ENCODE measurements at regions not wholly inside any gene's neighbourhood (a gene's known extent, or its start where the extent isn't known, plus 50 kb on each side); places are given as distances from the start of the nearest gene placed in this dataset.

DNA sequence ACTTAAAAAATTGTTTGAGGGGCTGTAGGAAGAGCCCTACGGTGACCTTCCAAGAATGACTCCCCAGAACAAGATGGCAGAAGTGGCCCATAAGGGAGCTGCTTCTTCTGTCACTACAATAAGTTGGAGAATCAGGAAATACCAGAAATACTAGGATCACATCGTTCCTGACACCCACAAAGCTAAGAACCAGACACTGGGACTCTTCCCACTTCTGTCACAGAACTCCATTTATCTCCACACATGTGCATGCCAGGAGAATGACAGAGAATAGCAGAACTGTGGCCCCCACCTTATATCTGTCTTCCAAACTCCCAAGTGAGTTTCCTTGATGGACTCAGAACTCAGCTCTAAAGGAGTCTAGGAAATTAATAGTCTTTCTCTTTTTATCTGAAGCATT lies 54.6 kb upstream of the UBR2 start:
- TF ChIP-seq JUNB (IDR thresholded peaks at IDR 0.05; ENCODE audit: unreplicated experiment) (no peak), POLR2AphosphoS5 (IDR thresholded peaks at IDR 0.05; ENCODE audit: low read depth) (no peak), EZH2 (IDR thresholded peaks at IDR 0.05; ENCODE audit: low read depth, unreplicated experiment) (no peak), EZH2phosphoT487 (IDR thresholded peaks at IDR 0.05; ENCODE audit: unreplicated experiment) (no peak), ZNF114 (CRISPR knock-in tag; IDR thresholded peaks at IDR 0.05) (no peak), CREB1 (CRISPR knock-in tag; IDR thresholded peaks at IDR 0.05; ENCODE audit: low read depth) (no peak), NANOG (IDR thresholded peaks at IDR 0.05; ENCODE audit: borderline replicate concordance) (no peak)
- TF ChIP-seq, protein P1, sequence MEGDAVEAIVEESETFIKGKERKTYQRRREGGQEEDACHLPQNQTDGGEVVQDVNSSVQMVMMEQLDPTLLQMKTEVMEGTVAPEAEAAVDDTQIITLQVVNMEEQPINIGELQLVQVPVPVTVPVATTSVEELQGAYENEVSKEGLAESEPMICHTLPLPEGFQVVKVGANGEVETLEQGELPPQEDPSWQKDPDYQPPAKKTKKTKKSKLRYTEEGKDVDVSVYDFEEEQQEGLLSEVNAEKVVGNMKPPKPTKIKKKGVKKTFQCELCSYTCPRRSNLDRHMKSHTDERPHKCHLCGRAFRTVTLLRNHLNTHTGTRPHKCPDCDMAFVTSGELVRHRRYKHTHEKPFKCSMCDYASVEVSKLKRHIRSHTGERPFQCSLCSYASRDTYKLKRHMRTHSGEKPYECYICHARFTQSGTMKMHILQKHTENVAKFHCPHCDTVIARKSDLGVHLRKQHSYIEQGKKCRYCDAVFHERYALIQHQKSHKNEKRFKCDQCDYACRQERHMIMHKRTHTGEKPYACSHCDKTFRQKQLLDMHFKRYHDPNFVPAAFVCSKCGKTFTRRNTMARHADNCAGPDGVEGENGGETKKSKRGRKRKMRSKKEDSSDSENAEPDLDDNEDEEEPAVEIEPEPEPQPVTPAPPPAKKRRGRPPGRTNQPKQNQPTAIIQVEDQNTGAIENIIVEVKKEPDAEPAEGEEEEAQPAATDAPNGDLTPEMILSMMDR (conservative IDR thresholded peaks at IDR 0.05; ENCODE audit: low read depth in 2 of 2): no peak
- TF ChIP-seq, protein P2, sequence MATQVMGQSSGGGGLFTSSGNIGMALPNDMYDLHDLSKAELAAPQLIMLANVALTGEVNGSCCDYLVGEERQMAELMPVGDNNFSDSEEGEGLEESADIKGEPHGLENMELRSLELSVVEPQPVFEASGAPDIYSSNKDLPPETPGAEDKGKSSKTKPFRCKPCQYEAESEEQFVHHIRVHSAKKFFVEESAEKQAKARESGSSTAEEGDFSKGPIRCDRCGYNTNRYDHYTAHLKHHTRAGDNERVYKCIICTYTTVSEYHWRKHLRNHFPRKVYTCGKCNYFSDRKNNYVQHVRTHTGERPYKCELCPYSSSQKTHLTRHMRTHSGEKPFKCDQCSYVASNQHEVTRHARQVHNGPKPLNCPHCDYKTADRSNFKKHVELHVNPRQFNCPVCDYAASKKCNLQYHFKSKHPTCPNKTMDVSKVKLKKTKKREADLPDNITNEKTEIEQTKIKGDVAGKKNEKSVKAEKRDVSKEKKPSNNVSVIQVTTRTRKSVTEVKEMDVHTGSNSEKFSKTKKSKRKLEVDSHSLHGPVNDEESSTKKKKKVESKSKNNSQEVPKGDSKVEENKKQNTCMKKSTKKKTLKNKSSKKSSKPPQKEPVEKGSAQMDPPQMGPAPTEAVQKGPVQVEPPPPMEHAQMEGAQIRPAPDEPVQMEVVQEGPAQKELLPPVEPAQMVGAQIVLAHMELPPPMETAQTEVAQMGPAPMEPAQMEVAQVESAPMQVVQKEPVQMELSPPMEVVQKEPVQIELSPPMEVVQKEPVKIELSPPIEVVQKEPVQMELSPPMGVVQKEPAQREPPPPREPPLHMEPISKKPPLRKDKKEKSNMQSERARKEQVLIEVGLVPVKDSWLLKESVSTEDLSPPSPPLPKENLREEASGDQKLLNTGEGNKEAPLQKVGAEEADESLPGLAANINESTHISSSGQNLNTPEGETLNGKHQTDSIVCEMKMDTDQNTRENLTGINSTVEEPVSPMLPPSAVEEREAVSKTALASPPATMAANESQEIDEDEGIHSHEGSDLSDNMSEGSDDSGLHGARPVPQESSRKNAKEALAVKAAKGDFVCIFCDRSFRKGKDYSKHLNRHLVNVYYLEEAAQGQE (IDR thresholded peaks at IDR 0.05; ENCODE audit: unreplicated experiment): no peak
